Transverse colon (tissue), 4 donors: ENCODE measurements at regions not wholly inside any gene's neighbourhood (a gene's known extent, or its start where the extent isn't known, plus 50 kb on each side); places are given as distances from the start of the nearest gene placed in this dataset.

Experiments
- DNase-seq: peaks from one replicate; pipeline ENCODE4 v3.0.0-alpha.2; 2019
- H3K27ac ChIP-seq, 4 donors: fragments of 200-600 bp; sonication (generic); 2 replicates each; pipeline ENCODE4 v1.5.1; 2016 to 2018; ENCODE audit warnings: inconsistent platforms in 4 of 4
- H3K27me3 ChIP-seq: fragments of 200-600 bp; sonication (generic); 2 replicates; pipeline ENCODE4 v1.5.1; 2017; ENCODE audit warnings: inconsistent platforms
- H3K36me3 ChIP-seq, 4 donors: fragments of 200-600 bp; sonication (generic); 2 replicates each; pipeline ENCODE4 v1.5.1; 2017 to 2019; ENCODE audit warnings: inconsistent platforms in 4 of 4
- H3K4me1 ChIP-seq, 4 donors: fragments of 200-600 bp; sonication (generic); 2 replicates each; pipeline ENCODE4 v1.5.1; 2017 to 2020; ENCODE audit warnings: inconsistent platforms in 4 of 4
- H3K4me3 ChIP-seq, 4 donors: fragments of 200-600 bp; sonication (generic); 1 replicate in 1 of 4; 2 replicates in 3 of 4; pipeline versions ENCODE4 v1.5.1 to v1.6.1; 2017 to 2019; ENCODE audit warnings: inconsistent platforms in 4 of 4
- H3K9me3 ChIP-seq, 2 donors: fragments of 200-600 bp; sonication (generic); 2 replicates each; pipeline ENCODE4 v1.5.1; 2017 to 2019; ENCODE audit warnings: inconsistent platforms in 2 of 2
- CTCF ChIP-seq, 5 experiments: fragments of 200-600 bp in 3 of 5; fragments of 450-650 bp in 2 of 5; sonication (generic) in 3 of 5; IDR thresholded peaks; 1 replicate in 2 of 5; 2 replicates in 3 of 5; pipeline ENCODE4 v1.5.1; 2016 to 2017; ENCODE audit warnings: antibody characterized with exemption in 5 of 5, inconsistent platforms in 3 of 5, mild to moderate bottlenecking in 2 of 5, moderate library complexity in 1 of 5
- EP300 ChIP-seq: sonication (generic); formaldehyde crosslinking; IDR thresholded peaks from one replicate; pipeline ENCODE4 v1.6.1; 2017; ENCODE audit warnings: antibody characterized with exemption, low read depth
- POLR2A ChIP-seq: fragments of 450-650 bp; IDR thresholded peaks from one replicate; pipeline ENCODE4 v1.6.1; 2016; ENCODE audit warnings: antibody characterized with exemption, mild to moderate bottlenecking, moderate library complexity
- POLR2AphosphoS5 ChIP-seq, 3 donors: sonication (generic); formaldehyde crosslinking; IDR thresholded peaks; one replicate each; pipeline ENCODE4 v1.6.1; 2016; ENCODE audit warnings: antibody characterized with exemption in 3 of 3
- whole genome bisulfite sequencing, 2 donors: methylation state at CpG; one replicate each; pipeline ENCODE4 v1.1.5; 2018; ENCODE audit warnings: low coverage in 1 of 2; 5-methylcytosine and 5-hydroxymethylcytosine counted together
- in situ Hi-C, 4 donors: fragments of 200-750 bp; cut with MboI; loops; one replicate each; pipeline versions ENCODE4 v1.15.0 to v1.15.1; 2017; ENCODE audit warnings: low sequenced_read_pairs in 3 of 4, low pct_ligation_motif_present in 1 of 4, low pct_unique_long_range_greater_than_20kb in 1 of 4
- intact Hi-C: fragments of 100-400 bp; cut with DNase I; formaldehyde crosslinking; loops from one replicate; pipeline ENCODE4 v1.15.1; 2023; ENCODE audit warnings: low total_unique reads

- Histone ChIP-seq H3K27me3 (no peaks in the 10 kb centered on the region), H3K9me3 (no peaks in the 10 kb centered on the region), H3K27ac (no peak overlapping the region), H3K4me3 (no peak overlapping the region), H3K36me3 (no peaks in the 10 kb centered on the region), H3K4me1 (no peaks in the 10 kb centered on the region)
- 58 to 61% methylated on average over 3 of the region's 3 CpGs for WGBS, 2 donors
- TF ChIP-seq POLR2A: no peak
- TF ChIP-seq POLR2AphosphoS5 (IDR thresholded peaks at IDR 0.05): no peak
- no peak for TF ChIP-seq EP300
- no peak for TF ChIP-seq CTCF (IDR thresholded peaks at IDR 0.05)
- in situ Hi-C loops (no loop called here), intact Hi-C loops (no loop called here)
- DNase-seq: no peak
These were observed 827.2 kb downstream of the FLRT2 start for GRCh38 chr14:86357119-86357518.

- Histone ChIP-seq H3K4me3 (no peak overlapping the region), H3K9me3 (peaks cover 0 to 3% of the 10 kb centered on the region in 2 donors), H3K36me3 (no peaks in the 10 kb centered on the region), H3K27me3 (no peaks in the 10 kb centered on the region), H3K4me1 (no peaks in the 10 kb centered on the region), H3K27ac (no peak overlapping the region)
- in situ Hi-C loops (no loop called here), intact Hi-C loops (no loop called here)
- TF ChIP-seq CTCF (IDR thresholded peaks at IDR 0.05) (no peak), POLR2AphosphoS5 (IDR thresholded peaks at IDR 0.05) (no peak), POLR2A (no peak), EP300 (no peak)
- DNase-seq: no peak
- WGBS, 2 donors: 41 to 61% methylated on average over 3 of the region's 3 CpGs
These were observed 817.0 kb downstream of the FLRT2 start for GRCh38 chr14:86346818-86347384.

- WGBS, 2 donors: 69 to 89% methylated on average over 3 of the region's 3 CpGs
- in situ Hi-C loops: no loop called here
- DNase-seq: no peak
- Histone ChIP-seq H3K4me1 (no peaks in the 10 kb centered on the region), H3K4me3 (no peak overlapping the region), H3K27me3 (no peaks in the 10 kb centered on the region), H3K27ac (no peak overlapping the region), H3K9me3 (no peaks in the 10 kb centered on the region), H3K36me3 (no peaks in the 10 kb centered on the region)
- intact Hi-C loops: no loop called here
- TF ChIP-seq POLR2A (no peak), CTCF (IDR thresholded peaks at IDR 0.05) (no peak), POLR2AphosphoS5 (IDR thresholded peaks at IDR 0.05) (no peak), EP300 (no peak)
These were observed 804.4 kb downstream of the FLRT2 start for GRCh38 chr14:86334355-86334754.

- H3K27me3 ChIP-seq: no peaks in the 10 kb centered on the region
- no peak overlapping the region for H3K27ac ChIP-seq
- no peak for TF ChIP-seq EP300
- TF ChIP-seq POLR2AphosphoS5 (IDR thresholded peaks at IDR 0.05): no peak
- TF ChIP-seq POLR2A: no peak
- no peak for TF ChIP-seq CTCF (IDR thresholded peaks at IDR 0.05)
- intact Hi-C loops: no loop called here
- no peaks in the 10 kb centered on the region for H3K9me3 ChIP-seq
- 67% methylated on average over 1 of the region's 1 CpG; no CpG with 5 or more reads in 1 of the 2 donors for WGBS, 2 donors
- no peak overlapping the region for H3K4me3 ChIP-seq
- no peaks in the 10 kb centered on the region for H3K4me1 ChIP-seq
- H3K36me3 ChIP-seq: no peaks in the 10 kb centered on the region
- no peak for DNase-seq
- in situ Hi-C loops: no loop called here
These were observed 803.5 kb downstream of the FLRT2 start for GRCh38 chr14:86333493-86333892.
